IMR-90 (cell line): ENCODE measurements at regions not wholly inside any gene's neighbourhood (a gene's known extent, or its start where the extent isn't known, plus 50 kb on each side); places are given as distances from the start of the nearest gene placed in this dataset.

ENCODE experiments used
- ATAC-seq: fragments of 200-7000 bp; cut with Tn5 transposase; 2 replicates; pipeline ENCODE4 v1.9.1; 2020; ENCODE audit warnings: low read depth, mild to moderate bottlenecking, moderate library complexity
- BruUV-seq: library from RNA; stranded (reverse); fragments of 400-500 nt; replicated peaks from 2 replicates; lab custom pipeline; 2021; lab: Mats Ljungman, UMichigan
- CTCF ChIA-PET: fragments of 300-600 bp; formaldehyde crosslinking; extraction: SDS; loops from one replicate; lab custom pipeline; 2021; ENCODE audit warnings: antibody characterized with exemption; lab: Yijun Ruan, JAX
- POLR2A ChIA-PET: fragments of 300-600 bp; sonication (Branson Sonifier 250); formaldehyde crosslinking; loops from one replicate; lab custom pipeline; 2022; ENCODE audit warnings: antibody characterized with exemption; ENCODE audit not compliant: unreplicated experiment; lab: Charles Lee
- DNase-seq: peaks from one replicate; pipeline ENCODE4 v3.0.0; 2013
- H2AFZ ChIP-seq: replicated peaks from 2 replicates; pipeline ENCODE3; 2013; ENCODE audit warnings: low read length, mild to moderate bottlenecking; ENCODE audit not compliant: poor library complexity
- H2AK5ac ChIP-seq: 2 replicates; pipeline ENCODE4 v1.6.1; 2013; ENCODE audit warnings: low read depth, low read length, inconsistent platforms
- H2AK9ac ChIP-seq: replicated peaks from 2 replicates; pipeline ENCODE3; 2013; ENCODE audit warnings: mild to moderate bottlenecking, low read depth, low read length, moderate library complexity; ENCODE audit not compliant: poor library complexity
- H2BK120ac ChIP-seq: 2 replicates; pipeline ENCODE4 v1.6.1; 2013; ENCODE audit warnings: low read depth, low read length, inconsistent platforms
- H2BK15ac ChIP-seq: 3 replicates; pipeline ENCODE4 v1.6.1; 2013; ENCODE audit warnings: low read depth, low read length, inconsistent platforms
- H2BK20ac ChIP-seq: 2 replicates; pipeline ENCODE4 v1.6.1; 2013; ENCODE audit warnings: low read depth, mild to moderate bottlenecking, inconsistent platforms, low read length, moderate library complexity
- H2BK5ac ChIP-seq: 2 replicates; pipeline ENCODE4 v1.6.1; 2013; ENCODE audit warnings: mild to moderate bottlenecking, low read depth, low read length, inconsistent platforms; ENCODE audit not compliant: poor library complexity, severe bottlenecking
- H3K14ac ChIP-seq: replicated peaks from 2 replicates; pipeline ENCODE4 v1.6.1; 2013; ENCODE audit warnings: low read depth, low read length, inconsistent platforms
- H3K18ac ChIP-seq: 2 replicates; pipeline ENCODE4 v1.6.1; 2013; ENCODE audit warnings: low read depth, low read length, control low read depth
- H3K23ac ChIP-seq: 2 replicates; pipeline ENCODE4 v1.6.1; 2013; ENCODE audit warnings: low read depth, low read length, inconsistent platforms
- H3K27ac ChIP-seq: 2 replicates; pipeline ENCODE4 v1.5.1; 2013; ENCODE audit warnings: mild to moderate bottlenecking, control low read depth, low read length; ENCODE audit not compliant: insufficient read depth
- H3K27me3 ChIP-seq: 2 replicates; pipeline ENCODE4 v1.6.1; 2013; ENCODE audit warnings: low read length; ENCODE audit not compliant: control insufficient read depth, insufficient read depth
- H3K36me3 ChIP-seq: 2 replicates; pipeline ENCODE4 v1.6.1; 2013; ENCODE audit warnings: low read length, mixed read lengths; ENCODE audit not compliant: control insufficient read depth, insufficient read depth
- H3K4ac ChIP-seq: 2 replicates; pipeline ENCODE4 v1.6.1; 2013; ENCODE audit warnings: low read depth, low read length, inconsistent platforms
- H3K4me1 ChIP-seq: 2 replicates; pipeline ENCODE4 v1.6.1; 2013; ENCODE audit warnings: low read length, mixed read lengths; ENCODE audit not compliant: control insufficient read depth, insufficient read depth
- H3K4me2 ChIP-seq: 2 replicates; pipeline ENCODE4 v1.6.1; 2013; ENCODE audit warnings: low read depth, mild to moderate bottlenecking, control low read depth, low read length, moderate library complexity
- H3K4me3 ChIP-seq: 2 replicates; pipeline ENCODE4 v1.5.1; 2013; ENCODE audit warnings: low read depth, mild to moderate bottlenecking, control low read depth, low read length, moderate library complexity; ENCODE audit not compliant: insufficient read depth
- H3K56ac ChIP-seq: 2 replicates; pipeline ENCODE4 v1.6.1; 2013; ENCODE audit warnings: low read length, inconsistent platforms; ENCODE audit not compliant: insufficient read depth; ENCODE audit errors: extremely low read depth
- H3K79me1 ChIP-seq, 2 experiments: 2 replicates each; pipeline ENCODE4 v1.6.1; 2013; ENCODE audit warnings: low read length in 2 of 2, inconsistent platforms in 1 of 2, low read depth in 1 of 2
- H3K9ac ChIP-seq: 2 replicates; pipeline ENCODE4 v1.6.1; 2013; ENCODE audit warnings: low read depth, low read length, control low read depth
- H3K9me1 ChIP-seq: 2 replicates; pipeline ENCODE4 v1.6.1; 2013; ENCODE audit warnings: low read length, inconsistent platforms; ENCODE audit not compliant: insufficient read depth
- H3K9me3 ChIP-seq: 2 replicates; pipeline ENCODE4 v1.6.1; 2013; ENCODE audit warnings: low read length; ENCODE audit not compliant: control insufficient read depth, insufficient read depth
- H4K20me1 ChIP-seq: 2 replicates; pipeline ENCODE4 v1.6.1; 2013; ENCODE audit warnings: low read length, inconsistent platforms; ENCODE audit not compliant: insufficient read depth
- H4K5ac ChIP-seq: 2 replicates; pipeline ENCODE4 v1.6.1; 2013; ENCODE audit warnings: mild to moderate bottlenecking, low read depth, low read length, control low read depth
- H4K8ac ChIP-seq, 2 experiments: 2 replicates each; pipeline ENCODE4 v1.6.1; 2013; ENCODE audit warnings: low read depth in 2 of 2, low read length in 2 of 2, control low read depth in 1 of 2, inconsistent platforms in 1 of 2
- H4K91ac ChIP-seq: 2 replicates; pipeline ENCODE4 v1.6.1; 2013; ENCODE audit warnings: low read depth, low read length, inconsistent platforms; ENCODE audit not compliant: insufficient read depth
- CEBPB ChIP-seq: IDR thresholded peaks from 2 replicates; pipeline ENCODE4 v1.6.1; 2012; ENCODE audit warnings: low read depth, low read length, improper control_type of control experiment
- MAZ ChIP-seq: IDR thresholded peaks from 2 replicates; pipeline ENCODE4 v1.6.1; 2012; ENCODE audit warnings: low read depth, mild to moderate bottlenecking, low read length, improper control_type of control experiment, moderate library complexity, borderline replicate concordance
- RAD21 ChIP-seq: IDR thresholded peaks from 2 replicates; pipeline ENCODE4 v1.6.1; 2012; ENCODE audit warnings: low read length, improper control_type of control experiment
- RFX5 ChIP-seq: IDR thresholded peaks from 2 replicates; pipeline ENCODE4 v1.8.0; 2012; ENCODE audit warnings: low read depth, mild to moderate bottlenecking, low read length, moderate library complexity
- WGBS, 2 experiments: methylation state at CpG; one replicate each; pipeline versions ENCODE4 v1.1.5 to v1.1.7; 2013; ENCODE audit warnings: missing lambda C conversion rate in 2 of 2; ENCODE audit not compliant: insufficient read length in 1 of 2; ENCODE audit errors: extremely low coverage in 2 of 2; 5-methylcytosine and 5-hydroxymethylcytosine counted together
- dilution Hi-C: fragments of 300-500 bp; cut with HindIII; formaldehyde crosslinking; loops from one replicate; pipeline ENCODE4 v1.14.3; 2018; ENCODE audit warnings: low sequenced_read_pairs; ENCODE audit not compliant: unreplicated experiment
- in situ Hi-C: fragments of 300-500 bp; cut with MboI; formaldehyde crosslinking; loops from 3 replicates; pipeline ENCODE4 v1.14.3; 2019; ENCODE audit warnings: low sequenced_read_pairs, inconsistent platforms, mixed read lengths
- intact Hi-C: fragments of 100-400 bp; cut with micrococcal nuclease; formaldehyde crosslinking; loops from 2 replicates; pipeline ENCODE4 v1.10.0; 2022
- TF ChIP-seq, protein P1 (sequence below): conservative IDR thresholded peaks from 2 replicates; pipeline ENCODE4 v1.5.1; 2012; ENCODE audit warnings: mild to moderate bottlenecking, low read depth, low read length, improper control_type of control experiment
- TF ChIP-seq, protein P2 (sequence below): fragments of 150-350 bp; IDR thresholded peaks from 2 replicates; pipeline ENCODE4 v1.6.1; 2017; ENCODE audit warnings: mild to moderate bottlenecking, antibody characterized with exemption, low read length, low read depth

DNA sequence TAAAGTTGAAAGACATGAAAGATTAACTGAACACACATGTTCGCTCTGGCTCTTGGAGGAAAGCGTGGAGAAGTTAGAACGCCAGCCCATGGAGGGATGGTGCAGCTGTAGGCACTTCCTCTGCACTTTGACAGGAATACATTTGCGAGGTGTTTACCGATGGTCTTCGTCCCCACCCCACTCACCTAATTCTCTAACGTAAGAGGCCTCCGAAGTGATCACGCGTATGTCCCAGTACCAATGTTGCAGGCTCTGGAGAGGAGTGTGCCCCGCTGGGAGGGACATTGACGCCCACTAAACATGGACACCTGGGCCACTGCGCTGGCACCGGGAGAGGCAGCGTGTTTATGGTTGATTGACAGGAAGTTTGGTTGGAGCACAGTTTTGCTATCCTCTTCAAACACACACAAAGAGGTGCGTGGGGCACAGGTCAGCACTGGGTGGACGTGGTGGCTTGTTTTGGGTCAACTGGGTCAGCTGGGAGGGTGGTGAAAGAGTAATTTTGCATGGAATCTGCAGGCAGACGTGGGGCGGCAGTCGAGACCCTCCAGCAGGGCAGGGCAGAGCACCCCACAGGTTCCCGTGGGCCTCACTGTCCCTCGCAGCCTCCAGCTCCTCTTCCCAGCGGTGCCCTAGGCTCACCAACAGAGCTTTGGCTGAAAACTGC lies 110.1 kb downstream of the DLL1 start:
- Histone ChIP-seq H3K36me3 (no peaks in the 10 kb centered on the region), H3K14ac (no peak overlapping the region), H2AFZ (no peak overlapping the region), H3K56ac (no peak overlapping the region), H4K91ac (no peak overlapping the region), H3K27ac (no peak overlapping the region), H3K27me3 (no peaks in the 10 kb centered on the region), H3K9ac (no peak overlapping the region), H3K4ac (no peak overlapping the region), H3K79me1 (no peaks in the 10 kb centered on the region), H2AK5ac (no peak overlapping the region), H3K9me1 (no peaks in the 10 kb centered on the region), H2AK9ac (no peak overlapping the region), H3K4me3 (no peak overlapping the region), H4K20me1 (no peaks in the 10 kb centered on the region), H3K9me3 (peaks cover 32% of the 10 kb centered on the region), H2BK5ac (no peak overlapping the region), H4K5ac (no peak overlapping the region), H3K4me2 (no peak overlapping the region), H3K4me1 (peaks cover 2% of the 10 kb centered on the region; the same call in 1 of the 2 replicates), H2BK15ac (no peak overlapping the region), H3K23ac (no peak overlapping the region), H2BK120ac (no peak overlapping the region), H2BK20ac (no peak overlapping the region), H4K8ac (no peak overlapping the region), H3K18ac (no peak overlapping the region)
- 80% methylated on average over 1 of the region's 23 CpGs; no CpG with 5 or more reads in 1 of the 2 experiments for WGBS, 2 experiments
- BruUV-seq = no TSS peak
- intact Hi-C loops = no loop called here
- TF ChIP-seq RAD21 = no peak
- TF ChIP-seq, protein P1, sequence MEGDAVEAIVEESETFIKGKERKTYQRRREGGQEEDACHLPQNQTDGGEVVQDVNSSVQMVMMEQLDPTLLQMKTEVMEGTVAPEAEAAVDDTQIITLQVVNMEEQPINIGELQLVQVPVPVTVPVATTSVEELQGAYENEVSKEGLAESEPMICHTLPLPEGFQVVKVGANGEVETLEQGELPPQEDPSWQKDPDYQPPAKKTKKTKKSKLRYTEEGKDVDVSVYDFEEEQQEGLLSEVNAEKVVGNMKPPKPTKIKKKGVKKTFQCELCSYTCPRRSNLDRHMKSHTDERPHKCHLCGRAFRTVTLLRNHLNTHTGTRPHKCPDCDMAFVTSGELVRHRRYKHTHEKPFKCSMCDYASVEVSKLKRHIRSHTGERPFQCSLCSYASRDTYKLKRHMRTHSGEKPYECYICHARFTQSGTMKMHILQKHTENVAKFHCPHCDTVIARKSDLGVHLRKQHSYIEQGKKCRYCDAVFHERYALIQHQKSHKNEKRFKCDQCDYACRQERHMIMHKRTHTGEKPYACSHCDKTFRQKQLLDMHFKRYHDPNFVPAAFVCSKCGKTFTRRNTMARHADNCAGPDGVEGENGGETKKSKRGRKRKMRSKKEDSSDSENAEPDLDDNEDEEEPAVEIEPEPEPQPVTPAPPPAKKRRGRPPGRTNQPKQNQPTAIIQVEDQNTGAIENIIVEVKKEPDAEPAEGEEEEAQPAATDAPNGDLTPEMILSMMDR = no peak
- TF ChIP-seq MAZ = no peak
- TF ChIP-seq RFX5 = no peak
- TF ChIP-seq, protein P2, sequence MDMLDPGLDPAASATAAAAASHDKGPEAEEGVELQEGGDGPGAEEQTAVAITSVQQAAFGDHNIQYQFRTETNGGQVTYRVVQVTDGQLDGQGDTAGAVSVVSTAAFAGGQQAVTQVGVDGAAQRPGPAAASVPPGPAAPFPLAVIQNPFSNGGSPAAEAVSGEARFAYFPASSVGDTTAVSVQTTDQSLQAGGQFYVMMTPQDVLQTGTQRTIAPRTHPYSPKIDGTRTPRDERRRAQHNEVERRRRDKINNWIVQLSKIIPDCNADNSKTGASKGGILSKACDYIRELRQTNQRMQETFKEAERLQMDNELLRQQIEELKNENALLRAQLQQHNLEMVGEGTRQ = no peak
- TF ChIP-seq CEBPB = no peak
- dilution Hi-C loops = no loop called here
- CTCF ChIA-PET = no interaction called here
- in situ Hi-C loops = no loop called here
- no peak for DNase-seq
- POLR2A ChIA-PET = no interaction called here
- ATAC-seq = no peak
